HCT116 (cell line): ENCODE measurements at regions not wholly inside any gene's neighbourhood (a gene's known extent, or its start where the extent isn't known, plus 50 kb on each side); places are given as distances from the start of the nearest gene placed in this dataset.

Source experiments
- ATAC-seq: fragments of 200-7000 bp; cut with Tn5 transposase; 2 replicates; pipeline ENCODE4 v1.9.1; 2020; ENCODE audit warnings: mild to moderate bottlenecking, moderate library complexity
- BruUV-seq: library from RNA; stranded (reverse); fragments of 400-500 nt; replicated peaks from 2 replicates; lab custom pipeline; 2021; lab: Mats Ljungman, UMichigan
- CTCF ChIA-PET: fragments of 300-600 bp; sonication (Branson Sonifier 250); formaldehyde crosslinking; loops from one replicate; lab custom pipeline; 2021; ENCODE audit warnings: antibody characterized with exemption; lab: Charles Lee
- POLR2A ChIA-PET: fragments of 300-600, 350-600 bp; sonication (Branson Sonifier 250); formaldehyde crosslinking; loops from one replicate; lab custom pipeline; 2021; ENCODE audit warnings: antibody characterized with exemption; lab: Charles Lee
- RAD21 ChIA-PET, 2 experiments: fragments of 300-600 bp; sonication (Branson Sonifier 250); formaldehyde crosslinking; loops; one replicate each; lab custom pipeline; 2023; ENCODE audit warnings: low total read pairs in 2 of 2; ENCODE audit not compliant: uncharacterized antibody in 2 of 2, unreplicated experiment in 2 of 2, low non-redundant PET in 1 of 2; lab: Charles Lee
- DNase-seq: peaks from one replicate; pipeline ENCODE4 v3.0.0-alpha.2; 2010; ENCODE audit warnings: low read depth, low spot score
- H2AFZ ChIP-seq: fragments of 200-600 bp; shearing (Covaris generic), sonication (generic); 2 replicates; pipeline ENCODE4 v1.6.1; 2017; ENCODE audit warnings: low read depth, mixed run types, mixed read lengths, antibody characterized with exemption, low read length; ENCODE audit not compliant: poor library complexity, severe bottlenecking
- H3K27ac ChIP-seq: 2 replicates; pipeline ENCODE4 v1.5.1; 2012; ENCODE audit warnings: low read depth, low read length
- H3K27me3 ChIP-seq: fragments of 200-600 bp; sonication (generic); 2 replicates; pipeline ENCODE4 v1.6.1; 2016; ENCODE audit warnings: mixed run types, low read length, mixed read lengths; ENCODE audit not compliant: insufficient read depth
- H3K36me3 ChIP-seq, 2 experiments: fragments of 200-500 bp in 1 of 2; fragments of 200-600 bp in 1 of 2; sonication (Bioruptor generic) in 1 of 2; sonication (generic) in 1 of 2; 2 replicates each; pipeline versions ENCODE4 v1.5.1 to v1.6.1; 2014 to 2016; ENCODE audit warnings: low read length in 2 of 2, inconsistent platforms in 1 of 2, mixed read lengths in 1 of 2, mixed run types in 1 of 2; ENCODE audit not compliant: insufficient read depth in 2 of 2, control insufficient read depth in 1 of 2
- H3K4me1 ChIP-seq, 2 experiments: fragments of 200-600 bp in 1 of 2; sonication (generic) in 1 of 2; 2 replicates each; pipeline versions ENCODE4 v1.5.1 to v1.6.1; 2012 to 2017; ENCODE audit warnings: low read length in 2 of 2, inconsistent platforms in 1 of 2, mild to moderate bottlenecking in 1 of 2, mixed read lengths in 1 of 2, mixed run types in 1 of 2, moderate library complexity in 1 of 2; ENCODE audit not compliant: insufficient read depth in 2 of 2, control insufficient read depth in 1 of 2
- H3K4me2 ChIP-seq: fragments of 200-600 bp; sonication (generic); 2 replicates; pipeline ENCODE4 v1.6.1; 2017; ENCODE audit warnings: mixed run types, low read length, mixed read lengths
- H3K4me3 ChIP-seq, 2 experiments: fragments of 200-600 bp in 1 of 2; sonication (generic) in 1 of 2; replicated peaks in 1 of 2; 2 replicates each; pipeline ENCODE4 v1.5.1; 2011 to 2016; ENCODE audit warnings: low read length in 2 of 2, control low read depth in 1 of 2, low read depth in 1 of 2, mild to moderate bottlenecking in 1 of 2, mixed read lengths in 1 of 2, mixed run types in 1 of 2
- H3K79me2 ChIP-seq: fragments of 200-600 bp; sonication (generic); 2 replicates; pipeline ENCODE4 v1.6.1; 2017; ENCODE audit warnings: mild to moderate bottlenecking, mixed run types, low read length, moderate library complexity, mixed read lengths; ENCODE audit not compliant: insufficient read depth
- H3K9ac ChIP-seq: fragments of 200-600 bp; sonication (generic); 2 replicates; pipeline ENCODE4 v1.6.1; 2016; ENCODE audit warnings: low read length, mixed read lengths
- H3K9me2 ChIP-seq: fragments of 200-600 bp; sonication (generic), shearing (Covaris generic); 2 replicates; pipeline ENCODE4 v1.6.1; 2017; ENCODE audit warnings: mixed run types, mild to moderate bottlenecking, moderate library complexity; ENCODE audit not compliant: insufficient read depth
- H3K9me3 ChIP-seq, 2 experiments: fragments of 200-500 bp in 1 of 2; fragments of 200-600 bp in 1 of 2; sonication (Bioruptor generic) in 1 of 2; sonication (generic) in 1 of 2; 2 replicates each; pipeline ENCODE4 v1.6.1; 2014 to 2017; ENCODE audit warnings: low read length in 2 of 2, mixed read lengths in 2 of 2, inconsistent platforms in 1 of 2, low read depth in 1 of 2, mild to moderate bottlenecking in 1 of 2, mixed run types in 1 of 2, moderate library complexity in 1 of 2; ENCODE audit not compliant: control insufficient read depth in 1 of 2, insufficient read depth in 1 of 2
- H4K20me1 ChIP-seq: fragments of 200-600 bp; sonication (generic), shearing (Covaris generic); 2 replicates; pipeline ENCODE4 v1.6.1; 2017; ENCODE audit warnings: mixed run types, mild to moderate bottlenecking, moderate library complexity; ENCODE audit not compliant: insufficient read depth
- CBX3 ChIP-seq: IDR thresholded peaks from 2 replicates; pipeline ENCODE4 v1.6.1; 2012; ENCODE audit warnings: low read depth
- EGR1 ChIP-seq: IDR thresholded peaks from 2 replicates; pipeline ENCODE4 v1.6.1; 2012; ENCODE audit warnings: low read depth
- ELF1 ChIP-seq: IDR thresholded peaks from 2 replicates; pipeline ENCODE4 v1.6.1; 2012; ENCODE audit warnings: low read depth, borderline replicate concordance
- EZH2phosphoT487 ChIP-seq: fragments of 200-600 bp; IDR thresholded peaks from 2 replicates; pipeline ENCODE4 v1.6.1; 2018; ENCODE audit warnings: antibody characterized with exemption, borderline replicate concordance
- FOSL1 ChIP-seq: IDR thresholded peaks from 2 replicates; pipeline ENCODE4 v1.6.1; 2012; ENCODE audit warnings: low read depth
- JUND ChIP-seq: IDR thresholded peaks from 2 replicates; pipeline ENCODE4 v1.6.1; 2012
- POLR2A ChIP-seq: IDR thresholded peaks from 2 replicates; pipeline ENCODE4 v1.7.0; 2011; ENCODE audit warnings: borderline replicate concordance; ENCODE audit not compliant: insufficient read depth, insufficient read length; ENCODE audit errors: extremely low read depth
- POLR2AphosphoS5 ChIP-seq: IDR thresholded peaks from 2 replicates; pipeline ENCODE4 v1.6.1; 2011; ENCODE audit warnings: mild to moderate bottlenecking, low read depth, low read length, moderate library complexity
- RAD21 ChIP-seq: IDR thresholded peaks from 2 replicates; pipeline ENCODE4 v1.6.1; 2012; ENCODE audit warnings: low read depth, mild to moderate bottlenecking
- YY1 ChIP-seq: IDR thresholded peaks from 2 replicates; pipeline ENCODE4 v1.6.1; 2011; ENCODE audit warnings: low read length, low read depth, moderate library complexity, mild to moderate bottlenecking; ENCODE audit not compliant: insufficient replicate concordance; ENCODE audit errors: extremely low read depth
- ZFX ChIP-seq: fragments of 450-650 bp; IDR thresholded peaks from 2 replicates; pipeline ENCODE4 v1.6.1; 2017
- ZNF274 ChIP-seq: fragments of 200-500 bp; sonication (Bioruptor generic); IDR thresholded peaks from 2 replicates; pipeline ENCODE4 v1.6.1; 2014; ENCODE audit warnings: mild to moderate bottlenecking, low read depth, low read length, inconsistent platforms
- intact Hi-C: fragments of 100-400 bp; cut with micrococcal nuclease; formaldehyde crosslinking; loops from 2 replicates; pipeline ENCODE4 v1.10.0; 2022
- TF ChIP-seq, protein P1 (sequence below): IDR thresholded peaks from 2 replicates; pipeline ENCODE4 v1.6.1; 2012
- TF ChIP-seq, protein P2 (sequence below), 3 experiments: fragments of 200-600 bp in 1 of 3; sonication (generic) in 1 of 3; IDR thresholded peaks in 2 of 3; conservative IDR thresholded peaks in 1 of 3; 2 replicates each; pipeline ENCODE4 v1.5.1; 2012 to 2017; ENCODE audit warnings: low read depth in 2 of 3, low read length in 2 of 3, antibody characterized with exemption in 1 of 3, borderline replicate concordance in 1 of 3, control low read depth in 1 of 3, mild to moderate bottlenecking in 1 of 3, mixed read lengths in 1 of 3, mixed run types in 1 of 3, moderate library complexity in 1 of 3; ENCODE audit not compliant: insufficient read depth in 1 of 3

DNA sequence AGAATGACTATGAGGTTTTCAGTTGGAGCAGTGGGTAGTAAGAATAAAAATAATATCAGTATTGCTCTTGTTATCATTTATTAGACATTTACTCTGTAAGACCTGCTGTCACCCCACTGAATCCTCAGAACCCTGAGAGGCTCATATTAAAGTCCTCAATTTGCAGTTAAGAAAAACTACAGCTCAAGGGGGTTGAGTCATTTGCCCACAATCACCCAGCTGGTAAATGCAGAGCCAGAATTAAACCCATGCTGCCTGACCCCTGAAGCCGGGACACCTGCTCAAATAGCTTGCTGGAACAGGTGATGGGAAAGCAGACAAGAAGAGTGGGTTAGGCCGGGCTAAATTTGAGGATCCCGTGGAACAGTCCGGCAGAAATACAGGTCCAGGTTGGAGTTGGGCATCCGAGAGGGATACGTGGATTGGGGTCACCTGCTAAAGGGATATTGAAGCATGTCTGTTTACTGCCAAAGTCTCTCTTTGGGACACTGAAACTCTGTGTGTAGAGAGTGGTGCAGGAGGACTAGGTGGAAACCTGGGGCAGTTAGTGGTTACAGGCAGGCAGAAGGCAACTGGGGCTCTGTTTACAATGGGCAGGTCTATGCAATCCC is 344.1 kb downstream of the CDC5L start:
- Histone ChIP-seq H4K20me1 (no peaks in the 10 kb centered on the region), H3K9ac (no peak overlapping the region), H3K79me2 (no peaks in the 10 kb centered on the region), H3K9me3 (no peaks in the 10 kb centered on the region), H3K9me2 (no peaks in the 10 kb centered on the region), H3K36me3 (no peaks in the 10 kb centered on the region), H3K27ac (no peak overlapping the region), H2AFZ (no peak overlapping the region), H3K4me1 (no peaks in the 10 kb centered on the region), H3K27me3 (peaks cover 5% of the 10 kb centered on the region; the same call in 1 of the 2 replicates), H3K4me3 (no peak overlapping the region), H3K4me2 (no peak overlapping the region)
- CTCF ChIA-PET, result no interaction called here
- intact Hi-C loops, result no loop called here
- DNase-seq (no peak), ATAC-seq (no peak)
- POLR2A ChIA-PET, result no interaction called here
- RAD21 ChIA-PET, result no interaction called here
- no TSS peak for BruUV-seq
- TF ChIP-seq ELF1 (no peak), EGR1 (no peak), ZFX (no peak), JUND (no peak), YY1 (no peak), RAD21 (no peak), EZH2phosphoT487 (no peak), CBX3 (no peak), POLR2A (no peak), ZNF274 (no peak), POLR2AphosphoS5 (no peak), FOSL1 (no peak)
- TF ChIP-seq, protein P1, sequence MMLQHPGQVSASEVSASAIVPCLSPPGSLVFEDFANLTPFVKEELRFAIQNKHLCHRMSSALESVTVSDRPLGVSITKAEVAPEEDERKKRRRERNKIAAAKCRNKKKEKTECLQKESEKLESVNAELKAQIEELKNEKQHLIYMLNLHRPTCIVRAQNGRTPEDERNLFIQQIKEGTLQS, result no peak
- TF ChIP-seq, protein P2, sequence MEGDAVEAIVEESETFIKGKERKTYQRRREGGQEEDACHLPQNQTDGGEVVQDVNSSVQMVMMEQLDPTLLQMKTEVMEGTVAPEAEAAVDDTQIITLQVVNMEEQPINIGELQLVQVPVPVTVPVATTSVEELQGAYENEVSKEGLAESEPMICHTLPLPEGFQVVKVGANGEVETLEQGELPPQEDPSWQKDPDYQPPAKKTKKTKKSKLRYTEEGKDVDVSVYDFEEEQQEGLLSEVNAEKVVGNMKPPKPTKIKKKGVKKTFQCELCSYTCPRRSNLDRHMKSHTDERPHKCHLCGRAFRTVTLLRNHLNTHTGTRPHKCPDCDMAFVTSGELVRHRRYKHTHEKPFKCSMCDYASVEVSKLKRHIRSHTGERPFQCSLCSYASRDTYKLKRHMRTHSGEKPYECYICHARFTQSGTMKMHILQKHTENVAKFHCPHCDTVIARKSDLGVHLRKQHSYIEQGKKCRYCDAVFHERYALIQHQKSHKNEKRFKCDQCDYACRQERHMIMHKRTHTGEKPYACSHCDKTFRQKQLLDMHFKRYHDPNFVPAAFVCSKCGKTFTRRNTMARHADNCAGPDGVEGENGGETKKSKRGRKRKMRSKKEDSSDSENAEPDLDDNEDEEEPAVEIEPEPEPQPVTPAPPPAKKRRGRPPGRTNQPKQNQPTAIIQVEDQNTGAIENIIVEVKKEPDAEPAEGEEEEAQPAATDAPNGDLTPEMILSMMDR (IDR thresholded peaks at IDR 0.05 in 2 of 3, conservative IDR thresholded peaks at IDR 0.05 in 1 of 3; ENCODE audit: borderline replicate concordance in 1 of 3, insufficient read depth in 1 of 3, low read depth in 2 of 3, low read length in 2 of 3), result no peak
